ENCODE measurements at regions not wholly inside any gene's neighbourhood (a gene's known extent, or its start where the extent isn't known, plus 50 kb on each side); places are given as distances from the start of the nearest gene placed in this dataset.

GRCh38 chr4:60134099-60134498 is 1066.0 kb upstream of the ADGRL3 start:
- no peaks in the 10 kb centered on the region for H3K36me3 Mint-ChIP-seq (ENCODE audit: insufficient read depth in 1 of 3, low read depth in 3 of 3)
- no peak for TF ChIP-seq CTCF (conservative IDR thresholded peaks at IDR 0.05)
- no peak overlapping the region for H3K27ac Mint-ChIP-seq
- H3K9ac ChIP-seq (ENCODE audit: extremely low read depth, insufficient read length, low read length): no peak overlapping the region
- H3K4ac ChIP-seq (ENCODE audit: low read depth, low read length): no peak overlapping the region
- H3K27me3 Mint-ChIP-seq (ENCODE audit: low read depth): no peaks in the 10 kb centered on the region
- WGBS (ENCODE audit: extremely low coverage, insufficient read length, low lambda C conversion rate): no CpG with 5 or more reads among the region's 7 CpGs
- no peaks in the 10 kb centered on the region for H3K9me3 ChIP-seq (ENCODE audit: control insufficient read depth, low read depth, low read length)
- no peak overlapping the region for H3T11ph ChIP-seq (ENCODE audit: low read length)
- no peak overlapping the region for H3K23ac ChIP-seq (ENCODE audit: insufficient read length, low read depth, low read length)
- H2BK15ac ChIP-seq (ENCODE audit: low read depth, low read length): no peak overlapping the region
- no peak overlapping the region for H3K4me2 ChIP-seq (ENCODE audit: insufficient read depth, insufficient read length, low read length)
- DNase-seq: no peak
- H4K20me1 ChIP-seq (ENCODE audit: control insufficient read depth, insufficient read depth, insufficient read length): no peaks in the 10 kb centered on the region
- H2BK120ac ChIP-seq (ENCODE audit: low read depth, low read length, poor library complexity, severe bottlenecking): no peak overlapping the region
- no peak overlapping the region for H3K27ac ChIP-seq (ENCODE audit: insufficient read length, low read depth, low read length)
- no peak overlapping the region for H2BK5ac ChIP-seq (ENCODE audit: insufficient read length, low read length)
- H3K9me3 Mint-ChIP-seq: no peaks in the 10 kb centered on the region
- no peak overlapping the region for H3K4me3 Mint-ChIP-seq
- H3K56ac ChIP-seq (ENCODE audit: insufficient read length, low read depth, low read length): no peak overlapping the region
- no peaks in the 10 kb centered on the region for H3K4me1 ChIP-seq (ENCODE audit: insufficient read depth, low read length)
- H3K4me1 Mint-ChIP-seq: no peaks in the 10 kb centered on the region
- no peak overlapping the region for H2BK20ac ChIP-seq (ENCODE audit: low read depth, low read length, poor library complexity, severe bottlenecking)
- no peaks in the 10 kb centered on the region for H3K27me3 ChIP-seq (ENCODE audit: insufficient read depth, low read length)
- no peak overlapping the region for H4K91ac ChIP-seq (ENCODE audit: insufficient read length, low read depth, low read length)
- H3K23me2 ChIP-seq (ENCODE audit: insufficient read length, low read depth, low read length, poor library complexity, severe bottlenecking): no peaks in the 10 kb centered on the region
- no peak overlapping the region for H3K18ac ChIP-seq (ENCODE audit: insufficient read length, low read depth, low read length)
- no peak overlapping the region for H2BK12ac ChIP-seq (ENCODE audit: insufficient read length, low read depth, low read length)
- H4K8ac ChIP-seq (replicated peaks; ENCODE audit: insufficient read length, low read depth, low read length): no peak overlapping the region
- no peak overlapping the region for H2AK5ac ChIP-seq (ENCODE audit: insufficient read length, low read length)
- H3K14ac ChIP-seq (ENCODE audit: insufficient read depth, low read length): no peak overlapping the region
- H3K79me1 ChIP-seq (ENCODE audit: insufficient read depth, low read depth, low read length, poor library complexity, severe bottlenecking): no peaks in the 10 kb centered on the region
- H3K79me2 ChIP-seq (ENCODE audit: insufficient read depth, low read length): no peaks in the 10 kb centered on the region
- H2AFZ ChIP-seq (ENCODE audit: low read length): no peak overlapping the region
- H4K5ac ChIP-seq (ENCODE audit: insufficient read length, low read depth, low read length): no peak overlapping the region

All from H9 (cell line).